ENCODE measurements at regions not wholly inside any gene's neighbourhood (a gene's known extent, or its start where the extent isn't known, plus 50 kb on each side); places are given as distances from the start of the nearest gene placed in this dataset.

GRCh38 chr4:12118651-12119213 is 690.0 kb upstream of the HS3ST1 start:
- TF ChIP-seq POLR2A (IDR thresholded peaks at IDR 0.05) (no peak), CTCF (IDR thresholded peaks at IDR 0.05) (no peak)
